Activated CD8-positive, alpha-beta memory T cell treated with anti-CD3 and anti-CD28 coated beads, Interleukin-2, amount 50 U/mL, for 24 hours (primary cell): ENCODE measurements at regions not wholly inside any gene's neighbourhood (a gene's known extent, or its start where the extent isn't known, plus 50 kb on each side); places are given as distances from the start of the nearest gene placed in this dataset.

ENCODE experiments used
- DNase-seq: peaks from one replicate; pipeline ENCODE4 v3.0.0-alpha.2; 2020; ENCODE audit errors: extremely low read depth

- DNase-seq, result no peak
These were observed 820.2 kb upstream of the CELF2 start for GRCh38 chr10:10197423-10197822.

- no peak for DNase-seq
These were observed 819.3 kb upstream of the CELF2 start for GRCh38 chr10:10198363-10198762.

DNA sequence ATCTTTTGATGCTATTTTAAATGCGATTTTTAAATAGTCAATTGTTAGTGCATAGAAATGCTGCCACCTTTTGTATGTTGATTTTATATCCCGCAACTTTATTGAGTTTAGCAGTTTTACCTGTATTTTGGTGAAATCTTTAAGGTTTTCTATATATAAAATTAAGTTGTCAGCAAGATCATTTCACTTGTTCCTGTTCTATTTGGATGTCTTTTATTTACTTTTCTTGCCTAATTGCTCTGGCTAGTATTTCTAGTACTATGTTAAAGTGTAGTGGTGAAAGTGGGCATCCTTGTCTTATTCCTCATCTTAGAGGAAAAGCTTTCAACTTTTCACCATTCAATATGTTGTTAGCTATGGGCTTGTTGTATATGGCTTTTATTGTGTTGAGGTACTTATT lies 813.3 kb upstream of the CELF2 start:
- no peak for DNase-seq

DNA sequence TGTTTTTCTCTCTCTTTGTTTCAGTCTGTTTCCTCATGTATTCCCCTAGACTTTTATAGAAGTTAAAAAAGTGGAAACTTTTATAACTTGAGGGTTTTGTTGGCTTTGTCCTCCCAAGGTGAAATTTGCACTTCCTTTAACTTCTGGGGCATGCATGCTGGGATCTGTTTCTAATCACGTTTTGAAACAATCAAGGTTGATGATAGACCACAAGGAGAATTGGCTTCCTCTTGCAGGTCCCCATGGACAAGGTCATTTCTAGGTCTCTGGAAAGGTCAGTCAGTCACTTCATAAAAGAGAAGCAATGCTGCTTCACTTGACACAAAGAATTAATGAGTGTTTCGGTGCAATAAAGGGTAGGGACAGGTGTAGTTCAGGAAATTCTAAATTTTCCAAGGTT lies 811.8 kb upstream of the CELF2 start:
- DNase-seq, result no peak

GRCh38 chr10:10207538-10207937 lies 810.1 kb upstream of the CELF2 start:
- DNase-seq, result no peak

GRCh38 chr10:10208196-10208595 lies 809.5 kb upstream of the CELF2 start:
- DNase-seq, result no peak

- no peak for DNase-seq
These were observed 808.5 kb upstream of the CELF2 start for GRCh38 chr10:10209167-10209566.

GRCh38 chr10:10211409-10211808 lies 806.3 kb upstream of the CELF2 start:
- no peak for DNase-seq

- no peak for DNase-seq
These were observed 804.4 kb upstream of the CELF2 start for GRCh38 chr10:10213237-10213636.

DNA sequence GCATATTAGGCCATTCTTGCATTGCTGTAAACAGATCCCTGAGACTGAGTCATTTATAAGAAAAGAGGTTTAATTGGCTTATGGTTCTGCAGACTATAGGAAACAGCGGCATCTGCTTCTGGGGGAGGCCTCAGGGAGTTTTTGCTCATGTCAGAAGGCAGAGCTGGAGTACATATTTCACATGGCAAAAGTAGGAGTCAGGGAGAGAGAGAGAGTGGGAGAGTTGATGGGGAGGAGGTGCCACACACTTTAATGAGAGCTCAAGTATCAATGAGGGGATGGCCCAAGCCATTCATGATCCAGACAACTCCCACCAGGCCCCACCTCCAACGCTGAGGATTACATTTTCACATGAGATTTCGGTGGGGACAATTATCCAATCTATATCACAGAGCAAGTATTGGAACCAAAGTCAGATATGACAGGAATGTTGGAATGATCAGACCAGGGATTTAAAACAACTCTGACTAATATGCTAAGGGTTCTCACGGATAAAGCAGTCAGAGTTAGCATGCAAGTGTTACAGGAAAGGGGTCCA lies 795.3 kb upstream of the CELF2 start:
- DNase-seq, result no peak

DNA sequence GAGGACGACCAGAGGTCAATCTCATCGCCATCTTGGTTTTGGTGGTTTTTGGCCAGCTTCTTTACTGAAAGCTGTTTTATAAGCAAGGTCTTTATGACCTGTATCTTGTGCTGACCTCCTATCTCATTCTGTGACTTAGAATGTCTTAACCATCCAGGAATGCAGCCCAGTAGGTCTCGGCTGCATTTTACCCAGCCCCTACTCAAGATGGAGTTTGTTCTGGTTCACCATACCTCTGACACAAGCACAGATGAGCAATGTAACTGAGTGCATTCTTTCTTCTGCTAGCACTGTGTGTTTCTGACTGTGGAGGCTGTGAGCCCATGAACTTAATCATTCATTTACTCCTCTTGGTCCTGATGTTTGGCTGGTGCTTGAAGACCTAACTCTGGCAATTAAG lies 794.5 kb upstream of the CELF2 start:
- no peak for DNase-seq

GRCh38 chr10:10225136-10225676 lies 792.5 kb upstream of the CELF2 start:
- no peak for DNase-seq

GRCh38 chr10:10233229-10233628 lies 784.4 kb upstream of the CELF2 start:
- no peak for DNase-seq

DNA sequence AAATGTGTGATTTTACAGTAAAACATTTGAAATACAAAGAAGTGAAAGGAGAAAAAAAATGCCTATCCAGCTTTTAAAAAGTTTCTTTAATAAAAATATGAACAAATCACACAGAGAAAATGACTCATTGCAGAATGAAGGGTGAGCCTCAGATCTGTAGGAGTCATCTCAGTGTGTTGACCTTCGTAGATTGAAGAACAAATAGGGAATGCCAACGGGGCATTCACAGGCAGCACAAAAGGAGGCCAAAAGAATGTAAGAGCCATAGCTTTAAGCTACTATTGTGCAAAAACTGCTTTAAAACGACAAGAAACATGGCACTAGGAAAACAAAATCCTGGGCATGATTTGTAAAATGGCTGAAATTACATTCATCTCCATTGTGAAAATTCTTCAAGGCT lies 782.7 kb upstream of the CELF2 start:
- DNase-seq, result no peak

DNA sequence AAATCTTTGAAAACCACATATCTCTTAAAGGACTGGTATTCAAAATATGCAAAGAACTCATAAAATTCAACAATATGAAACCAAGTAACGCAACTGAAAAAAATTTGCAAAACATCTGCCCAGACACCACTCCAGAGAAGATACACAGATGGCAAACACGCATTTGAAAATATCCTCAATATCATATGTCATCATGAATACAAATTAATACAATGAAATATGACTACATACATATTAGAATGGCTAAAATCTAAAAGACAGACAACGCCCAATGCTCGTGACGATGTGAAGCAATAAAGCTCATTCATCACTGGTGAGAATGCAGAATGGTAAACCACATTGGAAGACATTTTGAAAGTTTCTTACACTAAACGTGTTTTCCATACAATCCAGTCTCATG lies 770.1 kb upstream of the CELF2 start:
- no peak for DNase-seq

- DNase-seq, result no peak
These were observed 760.8 kb upstream of the CELF2 start for GRCh38 chr10:10256860-10257259.

DNA sequence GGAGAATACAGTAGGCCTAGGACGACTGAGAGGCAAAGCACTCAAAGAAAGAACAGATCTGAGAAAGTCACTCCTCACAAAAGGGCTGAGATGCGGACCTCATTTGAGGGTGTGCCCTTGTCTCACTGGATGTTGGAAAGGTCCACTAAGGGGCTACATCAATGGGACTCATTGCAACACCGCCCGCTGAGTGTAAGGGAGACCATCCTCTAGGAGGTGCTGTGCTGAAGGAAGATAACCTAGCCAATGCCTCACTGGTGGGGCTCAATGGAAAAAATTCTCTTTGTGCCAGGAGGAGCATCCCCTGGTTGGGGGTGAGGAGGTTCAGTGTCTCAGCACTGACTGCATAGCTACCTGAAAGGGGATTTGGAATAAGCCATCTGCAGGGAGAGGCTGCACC lies 758.7 kb upstream of the CELF2 start:
- DNase-seq, result no peak

DNA sequence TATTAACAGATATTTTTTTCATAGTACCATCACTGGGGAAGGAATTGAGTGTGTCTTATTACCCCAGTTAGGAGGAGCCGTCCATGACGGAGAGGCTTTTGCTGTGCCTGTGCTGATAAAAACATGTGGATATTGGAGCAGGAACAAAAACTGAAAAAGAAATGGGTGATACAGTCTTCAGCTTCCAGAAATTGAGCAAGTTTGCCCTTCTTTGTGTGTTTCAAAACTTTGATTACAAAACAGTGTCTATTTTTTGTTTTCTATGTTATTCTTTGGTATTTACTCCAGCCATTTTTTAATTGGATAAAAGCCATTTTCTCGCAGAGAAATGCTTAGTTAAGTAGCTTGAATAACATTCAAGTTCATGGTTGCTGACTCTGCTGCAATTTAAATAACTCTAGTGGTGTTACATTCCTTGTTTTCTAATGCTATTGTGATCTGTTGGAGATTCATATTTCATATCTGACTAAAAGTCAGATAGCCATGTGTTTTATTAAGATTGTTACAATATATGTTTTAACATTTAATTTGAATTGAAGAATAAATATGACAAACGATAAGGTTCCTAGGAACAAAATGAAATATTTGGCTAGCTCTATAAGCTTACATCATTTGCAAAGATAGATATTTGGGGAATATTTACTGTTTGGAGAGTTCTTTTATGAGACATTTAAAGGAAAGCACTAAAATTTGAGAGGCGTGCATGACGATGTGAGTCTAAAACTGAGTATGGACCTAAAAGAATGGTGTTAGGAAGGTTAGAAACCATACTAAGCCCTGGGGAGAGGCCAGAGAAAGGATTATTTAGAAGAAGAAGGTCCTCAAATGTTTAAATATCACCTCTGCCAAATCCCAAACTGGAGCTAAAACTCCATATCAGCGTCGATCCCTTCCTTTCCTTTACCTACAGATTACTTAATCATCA lies 747.3 kb upstream of the CELF2 start:
- DNase-seq, result no peak

- DNase-seq, result no peak
These were observed 746.0 kb upstream of the CELF2 start for GRCh38 chr10:10271639-10272192.

GRCh38 chr10:10273661-10274060 lies 744.0 kb upstream of the CELF2 start:
- no peak for DNase-seq

GRCh38 chr10:10279906-10280305 lies 737.8 kb upstream of the CELF2 start:
- DNase-seq, result no peak

- no peak for DNase-seq
These were observed 725.2 kb upstream of the CELF2 start for GRCh38 chr10:10292501-10292900.

DNA sequence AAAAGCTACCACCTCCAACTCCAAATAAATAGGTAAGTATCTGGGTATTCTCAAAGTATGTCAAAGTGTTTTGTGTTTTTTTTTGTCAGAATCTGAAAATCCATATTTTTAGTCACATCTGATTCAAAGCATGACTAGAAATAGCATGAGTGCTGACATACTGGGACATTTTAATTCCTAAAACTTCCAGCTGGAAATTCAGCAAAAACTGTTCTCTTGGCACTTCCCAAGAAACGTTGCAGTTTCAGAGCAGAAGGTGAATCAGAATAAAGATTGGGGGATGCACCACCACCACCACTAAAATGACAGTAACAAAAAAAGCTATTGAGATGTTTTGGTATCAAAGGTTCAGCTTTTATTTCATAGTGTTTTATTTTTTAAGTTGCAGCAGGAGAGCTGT lies 724.6 kb upstream of the CELF2 start:
- DNase-seq, result no peak
